Prostate gland (tissue), 2 donors: ENCODE measurements at regions not wholly inside any gene's neighbourhood (a gene's known extent, or its start where the extent isn't known, plus 50 kb on each side); places are given as distances from the start of the nearest gene placed in this dataset.

Experiments used
- DNase-seq: peaks from one replicate; pipeline ENCODE4 v3.0.0-alpha.2; 2019; ENCODE audit warnings: low spot score
- H3K27ac ChIP-seq, 2 donors: fragments of 200-600 bp; sonication (generic); 2 replicates each; pipeline ENCODE4 v1.5.1; 2017 to 2019
- H3K27me3 ChIP-seq: fragments of 200-600 bp; sonication (generic); replicated peaks from 2 replicates; pipeline ENCODE4 v1.5.1; 2019; ENCODE audit not compliant: insufficient read depth
- H3K36me3 ChIP-seq, 2 donors: fragments of 200-600 bp; sonication (generic); 1 replicate in 1 of 2; 2 replicates in 1 of 2; pipeline versions ENCODE4 v1.5.1 to v1.8.1; 2017 to 2019
- H3K4me1 ChIP-seq: fragments of 200-600 bp; sonication (generic); replicated peaks from 2 replicates; pipeline ENCODE4 v1.5.1; 2019
- H3K4me3 ChIP-seq, 2 donors: fragments of 200-600 bp; sonication (generic); 2 replicates each; pipeline ENCODE4 v1.5.1; 2017 to 2019
- H3K9me3 ChIP-seq: fragments of 200-600 bp; sonication (generic); 2 replicates; pipeline ENCODE4 v1.5.1; 2017
- POLR2A ChIP-seq: fragments of 450-650 bp; IDR thresholded peaks from one replicate; pipeline ENCODE4 v1.6.1; 2016; ENCODE audit warnings: antibody characterized with exemption, mild to moderate bottlenecking
- POLR2AphosphoS5 ChIP-seq: sonication (generic); formaldehyde crosslinking; IDR thresholded peaks from one replicate; pipeline ENCODE4 v1.6.1; 2017; ENCODE audit warnings: antibody characterized with exemption
- WGBS: methylation state at CpG from one replicate; pipeline ENCODE4 v1.1.5; 2018; 5-methylcytosine and 5-hydroxymethylcytosine counted together
- intact Hi-C: fragments of 100-400 bp; cut with DNase I; formaldehyde crosslinking; loops from one replicate; pipeline ENCODE4 v1.14.2; 2022
- TF ChIP-seq, protein P1 (sequence below), 4 experiments: fragments of 200-600 bp in 2 of 4; fragments of 450-650 bp in 2 of 4; sonication (generic) in 2 of 4; IDR thresholded peaks; 1 replicate in 3 of 4; 2 replicates in 1 of 4; pipeline ENCODE4 v1.5.1; 2016 to 2019; ENCODE audit warnings: antibody characterized with exemption in 4 of 4, mild to moderate bottlenecking in 2 of 4, moderate library complexity in 2 of 4

DNA sequence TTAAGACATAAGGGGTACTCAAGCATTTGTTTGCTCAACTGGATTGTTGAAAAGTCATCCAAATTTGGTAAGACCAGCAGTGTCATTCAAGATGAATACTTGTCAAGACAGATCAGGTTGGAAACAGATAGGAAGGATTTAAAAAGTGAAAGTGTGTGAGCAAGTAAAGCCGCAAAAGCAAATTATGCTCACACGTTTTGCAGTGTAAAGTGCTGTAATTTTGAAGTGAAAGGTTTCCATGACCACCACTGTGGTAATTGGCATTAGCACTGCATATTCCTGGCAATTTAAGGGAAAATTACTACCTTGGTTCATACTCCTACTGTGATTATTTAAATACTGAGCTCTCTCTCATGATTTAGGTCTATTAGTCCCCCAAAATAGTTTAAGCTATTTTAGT lies 704.1 kb upstream of the CCDC179 start:
- Histone ChIP-seq H3K27me3 (no peaks in the 10 kb centered on the region), H3K36me3 (no peaks in the 10 kb centered on the region), H3K4me1 (no peaks in the 10 kb centered on the region), H3K4me3 (no peak overlapping the region), H3K9me3 (no peaks in the 10 kb centered on the region), H3K27ac (no peak overlapping the region)
- TF ChIP-seq POLR2A (no peak), POLR2AphosphoS5 (no peak)
- TF ChIP-seq, protein P1, sequence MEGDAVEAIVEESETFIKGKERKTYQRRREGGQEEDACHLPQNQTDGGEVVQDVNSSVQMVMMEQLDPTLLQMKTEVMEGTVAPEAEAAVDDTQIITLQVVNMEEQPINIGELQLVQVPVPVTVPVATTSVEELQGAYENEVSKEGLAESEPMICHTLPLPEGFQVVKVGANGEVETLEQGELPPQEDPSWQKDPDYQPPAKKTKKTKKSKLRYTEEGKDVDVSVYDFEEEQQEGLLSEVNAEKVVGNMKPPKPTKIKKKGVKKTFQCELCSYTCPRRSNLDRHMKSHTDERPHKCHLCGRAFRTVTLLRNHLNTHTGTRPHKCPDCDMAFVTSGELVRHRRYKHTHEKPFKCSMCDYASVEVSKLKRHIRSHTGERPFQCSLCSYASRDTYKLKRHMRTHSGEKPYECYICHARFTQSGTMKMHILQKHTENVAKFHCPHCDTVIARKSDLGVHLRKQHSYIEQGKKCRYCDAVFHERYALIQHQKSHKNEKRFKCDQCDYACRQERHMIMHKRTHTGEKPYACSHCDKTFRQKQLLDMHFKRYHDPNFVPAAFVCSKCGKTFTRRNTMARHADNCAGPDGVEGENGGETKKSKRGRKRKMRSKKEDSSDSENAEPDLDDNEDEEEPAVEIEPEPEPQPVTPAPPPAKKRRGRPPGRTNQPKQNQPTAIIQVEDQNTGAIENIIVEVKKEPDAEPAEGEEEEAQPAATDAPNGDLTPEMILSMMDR (IDR thresholded peaks at IDR 0.05) = no peak
- 65% methylated on average over 2 of the region's 2 CpGs for WGBS
- intact Hi-C loops = no loop called here
- no peak for DNase-seq

DNA sequence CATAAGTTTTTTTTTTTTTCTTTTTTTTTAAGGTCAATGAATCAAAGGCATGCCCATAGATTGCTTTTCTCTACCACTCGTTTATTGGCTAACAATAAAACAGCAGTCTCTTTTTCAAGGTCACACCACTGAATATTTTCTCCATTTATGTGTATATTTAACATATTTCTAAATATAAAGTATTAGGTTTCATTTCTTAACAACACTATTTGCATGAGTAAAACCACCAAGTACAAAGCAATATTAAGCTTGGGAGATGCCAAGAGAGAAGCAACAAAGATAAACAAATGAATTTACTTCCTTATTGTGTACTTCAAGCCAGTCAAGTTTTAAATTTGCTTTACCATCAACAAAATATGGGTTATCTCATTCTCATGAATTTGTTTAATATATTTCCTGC lies 708.9 kb upstream of the CCDC179 start:
- Histone ChIP-seq H3K27me3 (no peaks in the 10 kb centered on the region), H3K4me3 (no peak overlapping the region), H3K27ac (no peak overlapping the region), H3K9me3 (no peaks in the 10 kb centered on the region), H3K4me1 (no peaks in the 10 kb centered on the region), H3K36me3 (no peaks in the 10 kb centered on the region)
- TF ChIP-seq POLR2AphosphoS5 (no peak), POLR2A (no peak)
- TF ChIP-seq, protein P1 (IDR thresholded peaks at IDR 0.05) = no peak
- intact Hi-C loops = no loop called here
- WGBS = 44% methylated on average over 1 of the region's 1 CpG
- DNase-seq = no peak

DNA sequence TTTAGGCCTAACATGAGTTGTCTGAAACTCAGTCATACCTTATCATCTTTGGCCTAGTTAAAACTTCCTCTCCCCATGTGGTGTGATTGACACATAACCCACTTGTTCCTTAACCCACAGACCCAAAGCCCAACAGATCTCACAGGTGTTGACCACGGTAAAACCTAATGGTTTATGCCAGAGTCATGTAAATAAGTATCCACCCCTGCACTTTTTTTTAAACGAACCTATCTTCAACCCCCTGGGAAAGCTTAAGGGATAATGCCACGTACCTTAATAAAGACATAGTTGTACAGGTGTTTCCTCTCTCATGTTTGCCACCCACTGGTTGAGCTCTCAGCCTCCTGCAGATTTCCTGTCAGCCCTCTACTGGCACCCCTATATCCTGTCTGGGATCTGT lies 709.3 kb upstream of the CCDC179 start:
- Histone ChIP-seq H3K9me3 (no peaks in the 10 kb centered on the region), H3K4me1 (no peaks in the 10 kb centered on the region), H3K36me3 (no peaks in the 10 kb centered on the region), H3K27me3 (no peaks in the 10 kb centered on the region), H3K27ac (no peak overlapping the region), H3K4me3 (no peak overlapping the region)
- DNase-seq = no peak
- WGBS = 87% methylated on average over 3 of the region's 3 CpGs
- TF ChIP-seq, protein P1 (IDR thresholded peaks at IDR 0.05) = no peak
- intact Hi-C loops = no loop called here

DNA sequence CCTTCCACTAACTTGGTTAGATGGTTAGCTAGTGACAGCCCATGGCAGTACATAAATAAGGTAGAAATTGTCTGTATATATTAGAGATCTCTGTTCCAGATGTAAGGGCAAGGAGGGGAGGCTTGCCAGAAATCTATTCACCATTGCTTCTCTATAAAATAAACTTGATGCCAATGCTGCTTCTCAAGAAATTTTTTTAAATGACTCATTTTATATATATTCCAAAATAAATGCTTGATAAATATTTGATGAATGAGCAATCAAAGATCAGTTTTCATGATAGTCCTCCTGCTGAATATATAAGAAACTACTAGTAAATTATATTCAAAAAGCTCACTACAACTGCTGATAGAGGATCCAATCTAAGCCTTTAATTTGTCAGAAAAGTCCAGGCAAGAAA lies 710.6 kb upstream of the CCDC179 start:
- no peaks in the 10 kb centered on the region for H3K4me1 ChIP-seq
- H3K27me3 ChIP-seq = no peaks in the 10 kb centered on the region
- H3K36me3 ChIP-seq = no peaks in the 10 kb centered on the region
- no peak for DNase-seq
- H3K27ac ChIP-seq = no peak overlapping the region
- no peak overlapping the region for H3K4me3 ChIP-seq
- TF ChIP-seq, protein P1 (IDR thresholded peaks at IDR 0.05) = no peak
- TF ChIP-seq POLR2AphosphoS5 = no peak
- TF ChIP-seq POLR2A = no peak
- intact Hi-C loops = no loop called here
- H3K9me3 ChIP-seq = no peaks in the 10 kb centered on the region

DNA sequence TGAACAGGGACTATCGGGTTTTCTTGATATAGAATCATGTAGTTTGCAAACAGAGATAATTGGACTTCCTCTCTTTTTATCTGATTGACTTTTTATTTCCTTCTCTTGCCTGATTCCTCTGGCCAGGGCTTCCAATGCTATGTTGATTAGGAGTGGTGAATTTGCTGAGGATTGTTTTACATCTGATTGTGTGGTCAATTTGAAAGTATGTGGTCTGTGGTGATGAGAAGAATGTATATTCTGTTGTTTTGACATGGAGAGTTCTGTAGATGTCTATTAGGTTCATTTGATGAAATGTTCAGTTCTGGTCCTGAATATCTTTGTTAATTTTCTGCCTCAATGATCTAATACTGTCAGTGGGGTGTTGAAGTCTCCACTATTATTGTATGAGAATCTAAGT lies 713.2 kb upstream of the CCDC179 start:
- no peak for DNase-seq
- WGBS = 63% methylated on average over 1 of the region's 1 CpG
- no peak overlapping the region for H3K27ac ChIP-seq
- intact Hi-C loops = no loop called here
- no peaks in the 10 kb centered on the region for H3K9me3 ChIP-seq
- H3K27me3 ChIP-seq = no peaks in the 10 kb centered on the region
- no peak overlapping the region for H3K4me3 ChIP-seq
- no peaks in the 10 kb centered on the region for H3K4me1 ChIP-seq
- TF ChIP-seq, protein P1 (IDR thresholded peaks at IDR 0.05) = no peak
- TF ChIP-seq POLR2AphosphoS5 = no peak
- TF ChIP-seq POLR2A = no peak
- no peaks in the 10 kb centered on the region for H3K36me3 ChIP-seq
